T47D (cell line): ENCODE measurements at regions not wholly inside any gene's neighbourhood (a gene's known extent, or its start where the extent isn't known, plus 50 kb on each side); places are given as distances from the start of the nearest gene placed in this dataset.

Experiments used
- DNase-seq, 2 experiments: peaks; one replicate each; pipeline versions ENCODE4 v3.0.0 to v3.0.0-alpha.2; 2011 to 2012; ENCODE audit warnings: low read depth in 1 of 2, low spot score in 1 of 2
- JUND ChIP-seq: IDR thresholded peaks from 2 replicates; pipeline ENCODE4 v1.6.1; 2012; ENCODE audit warnings: low read depth
- in situ Hi-C: cut with HindIII; loops from 2 replicates; pipeline ENCODE4 v1.10.0; 2016; ENCODE audit warnings: low sequenced_read_pairs, low pct_unique_long_range_greater_than_20kb

- in situ Hi-C loops, result no loop called here
- DNase-seq, result no peak
- no peak for TF ChIP-seq JUND
These were observed 127.3 kb upstream of the CPEB2 start for GRCh38 chr4:14874990-14875389.

GRCh38 chr4:14877246-14878225 is 124.7 kb upstream of the CPEB2 start:
- no peak for TF ChIP-seq JUND

GRCh38 chr4:14878681-14879080 is 123.6 kb upstream of the CPEB2 start:
- in situ Hi-C loops, result no loop called here
- no peak for DNase-seq
- TF ChIP-seq JUND, result no peak

More at GRCh38 chr4:14877246-14878225, 124.7 kb upstream of the CPEB2 start:
- in situ Hi-C loops, result no loop called here
- DNase-seq, result peak in 1 of 2 experiments; percentile 64

GRCh38 chr4:14879683-14880082 is 122.6 kb upstream of the CPEB2 start:
- DNase-seq, result peak; percentile 23 to 86
- no peak for TF ChIP-seq JUND
- in situ Hi-C loops, result no loop called here

GRCh38 chr4:14880805-14881204 is 121.5 kb upstream of the CPEB2 start:
- DNase-seq, result peak in 1 of 2 experiments; percentile 36
- in situ Hi-C loops, result no loop called here
- TF ChIP-seq JUND, result no peak

GRCh38 chr4:14883166-14883565 is 119.1 kb upstream of the CPEB2 start:
- TF ChIP-seq JUND, result no peak
- in situ Hi-C loops, result no loop called here
- no peak for DNase-seq

GRCh38 chr4:14883661-14884060 is 118.6 kb upstream of the CPEB2 start:
- DNase-seq, result no peak
- no peak for TF ChIP-seq JUND
- in situ Hi-C loops, result no loop called here

GRCh38 chr4:14887842-14888433 is 114.3 kb upstream of the CPEB2 start:
- in situ Hi-C loops, result no loop called here
- TF ChIP-seq JUND, result no peak
- no peak for DNase-seq

GRCh38 chr4:14888790-14889572 is 113.3 kb upstream of the CPEB2 start:
- peak in 1 of 2 experiments; percentile 25 for DNase-seq
- in situ Hi-C loops, result no loop called here
- no peak for TF ChIP-seq JUND

- DNase-seq, result no peak
- TF ChIP-seq JUND, result no peak
- in situ Hi-C loops, result no loop called here
These were observed 109.7 kb upstream of the CPEB2 start for GRCh38 chr4:14892563-14892962.

GRCh38 chr4:14893713-14894112 is 108.6 kb upstream of the CPEB2 start:
- in situ Hi-C loops, result no loop called here
- DNase-seq, result no peak
- no peak for TF ChIP-seq JUND

- no peak for DNase-seq
- in situ Hi-C loops, result no loop called here
- TF ChIP-seq JUND, result no peak
These were observed 107.6 kb upstream of the CPEB2 start for GRCh38 chr4:14894392-14895292.
